ENCODE measurements at regions not wholly inside any gene's neighbourhood (a gene's known extent, or its start where the extent isn't known, plus 50 kb on each side); places are given as distances from the start of the nearest gene placed in this dataset.

DNA sequence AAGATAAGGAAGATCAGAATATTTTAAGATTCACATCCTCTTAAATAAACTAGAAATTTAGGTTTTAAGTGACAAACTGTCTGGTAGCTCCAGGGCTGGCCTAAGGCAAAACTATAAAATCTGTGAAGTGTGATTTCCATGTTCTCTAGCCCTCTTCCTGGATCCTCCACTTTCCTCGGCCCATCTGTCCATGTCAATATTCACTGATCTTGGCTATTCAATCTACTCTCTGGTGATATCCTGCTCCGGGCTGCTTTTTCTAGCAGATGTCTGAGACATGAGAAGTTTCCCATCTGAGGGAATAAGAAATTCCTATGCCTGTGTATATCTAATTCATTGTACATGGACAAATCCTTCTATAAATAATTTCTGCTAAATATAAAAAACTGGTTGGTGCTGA lies 500.4 kb downstream of the GALC start:
- ChIA-PET POLR2A (no interaction called here), CTCF (no interaction called here)
- no peak overlapping the region for H3K4me3 ChIP-seq (ENCODE audit: low read depth, low read length)
- TF ChIP-seq, protein P1, sequence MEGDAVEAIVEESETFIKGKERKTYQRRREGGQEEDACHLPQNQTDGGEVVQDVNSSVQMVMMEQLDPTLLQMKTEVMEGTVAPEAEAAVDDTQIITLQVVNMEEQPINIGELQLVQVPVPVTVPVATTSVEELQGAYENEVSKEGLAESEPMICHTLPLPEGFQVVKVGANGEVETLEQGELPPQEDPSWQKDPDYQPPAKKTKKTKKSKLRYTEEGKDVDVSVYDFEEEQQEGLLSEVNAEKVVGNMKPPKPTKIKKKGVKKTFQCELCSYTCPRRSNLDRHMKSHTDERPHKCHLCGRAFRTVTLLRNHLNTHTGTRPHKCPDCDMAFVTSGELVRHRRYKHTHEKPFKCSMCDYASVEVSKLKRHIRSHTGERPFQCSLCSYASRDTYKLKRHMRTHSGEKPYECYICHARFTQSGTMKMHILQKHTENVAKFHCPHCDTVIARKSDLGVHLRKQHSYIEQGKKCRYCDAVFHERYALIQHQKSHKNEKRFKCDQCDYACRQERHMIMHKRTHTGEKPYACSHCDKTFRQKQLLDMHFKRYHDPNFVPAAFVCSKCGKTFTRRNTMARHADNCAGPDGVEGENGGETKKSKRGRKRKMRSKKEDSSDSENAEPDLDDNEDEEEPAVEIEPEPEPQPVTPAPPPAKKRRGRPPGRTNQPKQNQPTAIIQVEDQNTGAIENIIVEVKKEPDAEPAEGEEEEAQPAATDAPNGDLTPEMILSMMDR (IDR thresholded peaks at IDR 0.05; ENCODE audit: insufficient read depth, low read length, missing control alignments), result no peak
- no peak for DNase-seq (ENCODE audit: low read depth, low spot score)

DNA sequence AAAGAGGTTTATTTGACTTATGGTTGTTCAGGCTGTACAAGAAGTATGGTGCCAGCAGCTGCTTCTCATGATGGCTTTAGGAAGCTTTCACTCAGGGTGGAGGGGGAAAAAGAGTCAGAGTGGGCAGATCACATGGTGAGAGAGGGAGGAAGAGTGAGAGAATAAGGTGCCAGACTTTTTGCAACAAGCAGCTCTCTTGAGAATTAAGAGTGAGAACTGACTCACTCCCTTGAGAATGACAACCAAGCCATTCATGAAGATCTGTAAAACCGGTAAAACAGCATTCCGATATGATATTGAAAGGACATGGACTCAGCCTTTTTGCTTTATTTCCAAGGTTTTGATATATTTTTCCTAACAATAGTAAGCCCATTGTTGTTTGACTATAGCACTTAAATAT lies 501.2 kb downstream of the GALC start:
- TF ChIP-seq, protein P1 (IDR thresholded peaks at IDR 0.05; ENCODE audit: insufficient read depth, low read length, missing control alignments), result no peak
- ChIA-PET CTCF (no interaction called here), POLR2A (no interaction called here)
- no peak for DNase-seq (ENCODE audit: low read depth, low spot score)
- no peak overlapping the region for H3K4me3 ChIP-seq (ENCODE audit: low read depth, low read length)

DNA sequence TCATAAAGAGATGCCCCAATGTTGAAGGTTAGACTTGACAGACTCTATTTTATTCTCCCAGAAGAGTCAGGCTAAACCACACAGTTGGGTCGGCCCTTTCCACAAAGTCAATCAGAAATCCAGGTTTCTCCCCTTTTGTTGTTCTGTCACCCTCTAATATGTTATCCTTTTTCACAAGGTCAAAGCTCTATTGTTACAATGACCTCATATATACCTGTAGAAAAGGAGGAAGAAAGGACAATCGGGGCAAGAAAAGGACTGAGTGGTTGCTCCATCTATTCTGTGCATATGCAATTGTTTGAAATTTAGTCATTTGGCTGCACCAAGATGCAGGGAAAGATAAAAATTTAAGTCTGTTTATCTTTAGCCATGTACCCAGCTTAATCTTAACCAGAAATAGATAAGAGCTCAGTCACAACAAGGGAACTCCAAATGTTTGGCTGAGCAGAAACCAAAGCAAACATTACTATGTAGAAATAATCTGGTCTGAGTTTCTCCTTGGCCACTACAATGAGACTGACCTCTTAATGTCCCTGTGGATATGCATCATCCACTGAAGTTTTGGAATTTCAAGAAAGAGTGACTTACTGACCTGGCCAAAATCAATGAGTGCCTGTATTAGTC lies 503.7 kb downstream of the GALC start:
- DNase-seq (ENCODE audit: low read depth, low spot score), result no peak
- POLR2A ChIA-PET, result no interaction called here
- CTCF ChIA-PET, result no interaction called here
- TF ChIP-seq, protein P1 (IDR thresholded peaks at IDR 0.05; ENCODE audit: insufficient read depth, low read length, missing control alignments), result no peak
- H3K4me3 ChIP-seq (ENCODE audit: low read depth, low read length), result no peak overlapping the region

DNA sequence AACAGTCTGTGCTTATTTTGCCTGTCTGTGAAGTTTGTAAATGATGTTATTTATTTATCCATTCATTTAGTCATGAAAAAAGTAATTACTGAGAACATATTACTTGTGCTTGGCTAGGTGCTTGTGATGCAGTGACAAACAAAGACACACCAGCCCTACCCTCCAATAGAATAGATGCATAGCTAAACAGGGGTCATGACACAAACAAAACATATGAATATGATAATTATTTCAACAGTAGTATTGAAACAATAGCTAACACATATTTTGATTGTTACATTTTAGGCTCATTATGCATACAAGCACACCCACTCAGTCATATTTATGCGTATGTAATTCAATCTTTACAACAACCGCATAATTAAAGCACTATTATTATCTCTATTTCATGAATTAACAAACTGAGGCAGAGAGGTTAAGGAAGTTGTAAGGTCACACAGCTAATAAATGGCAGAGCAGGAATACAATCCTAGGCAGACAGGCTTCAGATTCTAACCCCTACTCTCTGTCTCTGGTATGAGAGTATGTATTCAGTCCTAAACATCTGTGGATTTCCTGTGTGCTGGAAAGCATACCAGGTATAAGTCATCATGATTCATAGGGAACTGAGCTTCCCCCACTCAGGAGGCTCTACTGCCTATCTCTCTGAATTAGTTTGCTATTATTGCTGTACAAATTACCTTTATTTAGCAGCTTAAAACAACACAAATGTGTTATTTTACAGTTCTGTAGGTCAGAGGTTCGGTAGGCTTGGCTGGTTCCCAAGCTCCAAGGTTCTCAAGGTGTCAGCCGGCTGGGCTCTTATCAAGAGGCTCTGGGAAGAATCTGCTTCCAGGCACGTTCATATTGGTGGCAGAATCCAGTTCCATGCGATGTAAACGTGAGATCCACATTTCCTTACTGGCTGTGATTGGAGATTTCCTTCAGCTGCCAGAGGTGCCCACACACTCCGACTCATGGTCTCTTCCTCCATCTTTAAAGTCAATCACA lies 509.4 kb downstream of the GALC start:
- no peak overlapping the region for H3K4me3 ChIP-seq (ENCODE audit: low read depth, low read length)
- TF ChIP-seq, protein P1 (IDR thresholded peaks at IDR 0.05; ENCODE audit: insufficient read depth, low read length, missing control alignments), result no peak
- ChIA-PET POLR2A (no interaction called here), CTCF (no interaction called here)
- no peak for DNase-seq (ENCODE audit: low read depth, low spot score)

DNA sequence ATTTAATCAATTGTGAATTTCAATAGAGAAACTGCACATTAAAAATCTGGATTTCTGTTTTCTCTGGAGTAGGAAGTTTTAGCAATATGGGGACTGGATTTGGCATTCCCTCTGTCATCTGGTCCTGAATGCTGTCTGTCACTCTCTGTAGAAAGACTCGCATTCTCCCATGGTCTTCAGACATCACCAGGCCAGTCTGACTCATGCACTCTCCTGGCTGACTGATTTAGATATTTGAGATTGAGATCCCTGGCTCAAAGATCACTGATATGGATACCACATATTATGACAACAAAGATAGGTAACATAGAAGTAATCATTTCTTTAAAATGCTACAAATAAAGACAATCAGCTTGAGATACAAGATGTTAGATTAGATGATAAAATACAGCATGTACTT lies 524.5 kb downstream of the GALC start:
- no peak for DNase-seq (ENCODE audit: low read depth, low spot score)
- H3K4me3 ChIP-seq (ENCODE audit: low read depth, low read length), result no peak overlapping the region
- TF ChIP-seq, protein P1 (IDR thresholded peaks at IDR 0.05; ENCODE audit: insufficient read depth, low read length, missing control alignments), result no peak
- POLR2A ChIA-PET, result no interaction called here
- CTCF ChIA-PET, result no interaction called here

DNA sequence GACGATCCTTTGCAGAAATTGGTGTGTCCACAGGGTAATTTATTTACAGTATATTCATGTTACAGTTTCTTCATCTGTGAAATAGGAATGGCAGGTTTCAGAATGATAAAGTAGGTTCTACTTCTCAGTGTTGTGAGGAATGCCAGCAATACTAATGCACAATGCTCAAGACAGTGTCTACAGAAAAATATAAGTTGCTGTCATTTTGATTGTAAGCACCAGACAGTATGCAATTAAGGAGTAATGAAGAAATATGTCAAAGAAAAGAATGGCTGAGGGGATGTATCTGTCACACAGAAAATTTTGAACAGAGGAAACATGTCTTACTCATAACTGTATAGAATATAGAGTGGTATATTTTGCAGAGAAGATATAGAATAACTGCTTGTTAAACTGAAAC lies 525.4 kb downstream of the GALC start:
- H3K4me3 ChIP-seq (ENCODE audit: low read depth, low read length), result no peak overlapping the region
- CTCF ChIA-PET, result no interaction called here
- TF ChIP-seq, protein P1 (IDR thresholded peaks at IDR 0.05; ENCODE audit: insufficient read depth, low read length, missing control alignments), result no peak
- no peak for DNase-seq (ENCODE audit: low read depth, low spot score)
- POLR2A ChIA-PET, result no interaction called here

Measured in AG04449 (cell line).